NCI-H69 (cell line): ENCODE measurements at regions not wholly inside any gene's neighbourhood (a gene's known extent, or its start where the extent isn't known, plus 50 kb on each side); places are given as distances from the start of the nearest gene placed in this dataset.
"Not testable (repeated sequence)": the region's sequence is repeated elsewhere in the genome, so short reads cannot be mapped to it uniquely, and the experiment has no call there.

ENCODE experiments used
- DNase-seq: peaks from one replicate; lab custom pipeline; 2025; lab: John Stamatoyannopoulos, UW

DNA sequence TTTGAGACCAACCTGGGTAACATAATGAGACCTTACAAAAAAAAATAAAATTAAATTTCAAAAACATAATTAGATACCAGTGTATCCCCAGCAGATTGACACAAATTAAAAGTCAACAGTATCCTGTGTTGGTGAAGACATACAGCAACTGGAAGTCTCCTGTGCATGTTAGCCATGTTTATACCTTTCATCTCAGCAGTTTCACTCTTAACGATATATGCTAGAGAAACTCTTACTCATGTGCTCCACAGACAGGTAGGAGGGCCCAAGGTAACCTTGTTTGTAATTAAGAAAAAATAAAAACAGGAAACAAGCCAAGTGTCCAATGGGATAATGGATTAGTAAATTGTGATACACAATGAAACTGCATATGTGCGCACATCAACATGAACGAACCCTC, 50.1 kb upstream of the N4BP3 start:
- no peak for DNase-seq

DNA sequence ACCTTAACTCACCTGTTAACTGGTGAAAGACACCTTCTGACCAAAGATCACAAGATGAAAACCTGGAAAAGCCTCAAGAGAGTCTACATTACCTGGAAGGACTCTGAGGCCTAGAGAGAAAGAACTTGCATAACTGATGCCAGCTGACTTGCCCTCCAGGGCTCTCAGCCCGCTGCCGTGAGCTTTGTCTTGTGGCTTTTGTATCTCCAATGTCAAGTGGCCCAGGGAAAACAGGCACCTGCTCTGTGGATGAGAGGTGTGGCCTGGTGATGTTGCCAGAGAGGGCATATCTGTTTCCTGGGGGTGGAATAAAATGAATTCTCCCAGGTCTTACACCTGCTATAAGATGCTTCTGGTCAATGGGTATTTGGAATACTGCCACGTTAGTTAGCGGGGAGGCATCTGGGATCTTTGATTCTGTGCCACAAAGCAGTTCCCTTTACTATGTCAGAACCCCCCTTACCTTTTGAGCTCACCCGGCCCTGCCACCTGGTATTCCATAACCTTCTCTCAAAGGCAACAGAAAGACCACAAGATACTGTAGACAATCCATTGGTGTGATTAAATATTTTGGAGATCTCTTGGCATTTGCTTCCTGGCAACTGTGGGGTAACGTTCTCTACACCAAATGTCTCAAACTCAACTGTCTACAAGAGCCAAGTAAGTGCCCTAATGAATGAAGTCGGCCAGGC, 54.9 kb upstream of the N4BP3 start:
- DNase-seq, result peak; percentile 21

DNA sequence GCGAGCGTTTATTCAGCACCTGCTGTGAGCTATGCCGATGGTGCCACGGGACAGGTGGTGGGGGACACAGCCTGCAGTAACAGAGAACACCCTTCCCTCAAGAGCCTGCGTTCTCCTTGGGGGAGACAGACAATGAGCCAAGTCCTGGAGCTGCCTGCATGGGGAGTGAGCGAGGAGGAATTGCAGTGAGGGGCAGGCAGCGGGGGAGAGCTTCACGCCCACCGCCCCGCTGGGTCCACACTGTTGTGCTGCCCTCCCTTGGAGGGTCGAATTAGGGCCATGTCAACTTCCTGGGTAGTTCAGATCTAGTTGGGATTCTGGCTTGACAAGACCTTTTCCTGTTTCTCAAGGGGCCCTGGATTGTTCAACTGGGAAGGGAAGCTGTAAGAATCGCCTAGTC, 55.5 kb upstream of the N4BP3 start:
- no peak for DNase-seq

GRCh38 chr5:178056935-178057334, 56.4 kb upstream of the N4BP3 start:
- no peak for DNase-seq

GRCh38 chr5:178055536-178055935, 57.8 kb upstream of the N4BP3 start:
- DNase-seq, result not testable (repeated sequence)

DNA sequence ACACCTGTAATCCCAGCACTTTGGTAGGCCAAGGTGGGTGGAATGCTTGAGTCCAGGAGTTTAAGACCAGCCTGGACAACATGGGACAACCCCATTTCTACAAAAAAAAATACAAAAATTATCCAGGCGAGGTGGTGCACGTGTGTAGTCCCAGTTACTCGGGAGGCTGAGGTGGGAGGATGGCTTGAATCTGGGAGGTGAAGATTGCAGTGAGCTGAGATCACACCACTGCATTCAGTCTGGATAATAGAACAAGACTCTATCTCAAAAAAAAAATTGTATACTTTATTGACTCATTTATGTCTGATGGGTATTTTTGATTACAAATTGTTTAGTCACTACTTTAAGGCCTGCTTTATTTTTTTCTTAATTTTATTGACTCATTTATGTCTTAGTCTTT, 56.0 kb upstream of the PROP1 start:
- DNase-seq, result not testable (repeated sequence)

DNA sequence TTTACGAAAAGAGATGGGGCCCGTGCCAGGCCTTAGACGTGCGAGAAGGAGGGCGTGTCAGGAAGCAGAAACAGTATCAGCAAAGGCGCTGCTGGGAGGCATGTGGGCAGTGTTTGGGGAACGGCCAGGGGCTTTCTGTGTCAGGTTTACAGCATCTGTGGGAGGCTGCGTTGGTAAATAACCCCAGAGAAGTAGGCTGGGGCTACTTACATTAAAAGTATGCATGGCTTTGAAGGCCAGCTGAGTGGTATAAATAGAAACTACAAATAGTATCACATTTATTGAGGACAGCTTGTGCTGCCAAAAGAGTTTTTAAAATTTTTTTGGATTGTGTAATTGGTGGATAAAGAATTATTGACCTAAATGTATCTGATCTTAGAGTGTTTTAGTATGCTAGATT, 54.8 kb upstream of the PROP1 start:
- not testable (repeated sequence) for DNase-seq

GRCh38 chr5:178047943-178048342, 51.9 kb upstream of the PROP1 start:
- not testable (repeated sequence) for DNase-seq

DNA sequence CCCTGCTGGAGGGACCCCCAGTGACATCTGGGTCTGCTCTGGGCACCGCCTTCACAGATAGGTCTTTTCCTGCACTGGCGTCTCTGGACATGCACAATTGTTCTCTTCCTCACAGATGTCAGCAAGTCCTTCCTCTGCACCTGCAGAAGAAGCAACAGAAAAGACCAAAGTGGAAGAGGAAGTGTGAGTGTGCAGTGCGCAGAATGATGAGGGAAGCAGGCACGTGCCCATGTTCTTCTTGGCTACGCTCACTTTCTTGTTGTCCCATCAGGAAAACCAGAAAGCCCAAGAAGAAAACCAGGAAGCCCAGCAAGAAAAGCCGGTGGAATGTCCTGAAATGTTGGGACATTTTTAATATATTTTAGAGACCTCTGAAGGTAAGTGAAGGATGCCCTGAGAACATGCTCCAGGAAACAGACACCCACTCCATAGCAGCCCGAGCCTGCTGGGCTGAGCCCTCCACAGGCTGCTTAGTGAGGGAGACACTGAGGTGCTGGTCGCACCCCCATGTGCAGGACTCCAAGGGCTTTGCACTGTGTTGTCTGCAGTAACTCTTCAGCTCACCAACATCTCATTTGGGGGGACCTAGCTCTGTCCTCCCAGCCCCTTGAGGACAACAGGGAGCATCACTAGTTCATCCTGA, 50.8 kb upstream of the PROP1 start:
- not testable (repeated sequence) for DNase-seq

- DNase-seq, result not testable (repeated sequence)
Observed at GRCh38 chr5:178045963-178046362, 49.9 kb upstream of the PROP1 start.
